ENCODE measurements at regions not wholly inside any gene's neighbourhood (a gene's known extent, or its start where the extent isn't known, plus 50 kb on each side); places are given as distances from the start of the nearest gene placed in this dataset.

DNA sequence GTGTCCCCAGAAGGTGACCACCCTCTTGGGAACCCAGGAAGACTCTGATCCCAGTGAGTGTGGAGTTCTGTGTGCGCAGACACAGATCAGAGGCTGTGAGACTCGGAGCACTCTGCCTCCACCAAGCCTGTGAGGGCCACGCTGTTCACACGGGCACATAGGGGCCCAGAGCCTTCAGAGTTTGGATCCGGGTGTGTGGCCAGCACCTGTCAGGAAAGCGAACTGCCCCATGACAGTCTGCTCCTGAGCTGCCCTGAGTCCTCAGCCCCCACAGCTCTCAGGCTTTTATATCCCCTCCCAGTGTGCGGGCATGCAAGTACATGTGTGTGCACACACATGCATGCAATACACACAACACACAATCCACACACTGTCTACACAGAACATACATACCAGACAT is 161.8 kb upstream of the IRX2 start (continued):
- TF ChIP-seq, protein P1, sequence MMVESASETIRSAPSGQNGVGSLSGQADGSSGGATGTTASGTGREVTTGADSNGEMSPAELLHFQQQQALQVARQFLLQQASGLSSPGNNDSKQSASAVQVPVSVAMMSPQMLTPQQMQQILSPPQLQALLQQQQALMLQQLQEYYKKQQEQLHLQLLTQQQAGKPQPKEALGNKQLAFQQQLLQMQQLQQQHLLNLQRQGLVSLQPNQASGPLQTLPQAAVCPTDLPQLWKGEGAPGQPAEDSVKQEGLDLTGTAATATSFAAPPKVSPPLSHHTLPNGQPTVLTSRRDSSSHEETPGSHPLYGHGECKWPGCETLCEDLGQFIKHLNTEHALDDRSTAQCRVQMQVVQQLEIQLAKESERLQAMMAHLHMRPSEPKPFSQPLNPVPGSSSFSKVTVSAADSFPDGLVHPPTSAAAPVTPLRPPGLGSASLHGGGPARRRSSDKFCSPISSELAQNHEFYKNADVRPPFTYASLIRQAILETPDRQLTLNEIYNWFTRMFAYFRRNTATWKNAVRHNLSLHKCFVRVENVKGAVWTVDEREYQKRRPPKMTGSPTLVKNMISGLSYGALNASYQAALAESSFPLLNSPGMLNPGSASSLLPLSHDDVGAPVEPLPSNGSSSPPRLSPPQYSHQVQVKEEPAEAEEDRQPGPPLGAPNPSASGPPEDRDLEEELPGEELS (CRISPR knock-in tag; IDR thresholded peaks at IDR 0.05; ENCODE audit: borderline replicate concordance), result no peak
- TF ChIP-seq SAFB2 (IDR thresholded peaks at IDR 0.05; ENCODE audit: borderline replicate concordance, low read depth, low read length, severe bottlenecking), result no peak

DNA sequence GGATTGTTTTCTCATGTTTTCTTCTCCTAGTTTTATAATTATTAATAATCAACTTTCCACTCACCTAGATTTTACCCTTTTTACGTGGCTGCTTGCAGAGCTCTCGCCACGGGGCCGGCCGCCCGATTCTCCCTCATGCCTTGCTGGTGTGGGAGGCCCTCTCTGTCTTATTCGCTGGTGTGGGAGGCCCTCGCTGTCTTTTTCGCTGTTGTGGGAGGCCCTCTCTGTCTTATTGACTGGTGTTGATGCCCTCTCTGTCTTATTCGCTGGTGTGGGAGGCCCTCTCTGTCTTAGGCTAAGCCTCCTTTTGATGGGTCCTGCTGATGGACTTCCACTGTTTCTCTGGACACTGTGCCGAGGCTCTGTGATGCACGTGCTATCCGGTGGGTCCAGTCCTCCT is 161.3 kb upstream of the IRX2 start:
- H3K4me1 ChIP-seq (replicated peaks in 1 of 2; ENCODE audit: control insufficient read depth in 2 of 2, insufficient read depth in 2 of 2, low read length in 2 of 2), result no peaks in the 10 kb centered on the region; a peak in 1 of 5 replicates
- CTCF ChIA-PET (ENCODE audit: low intra/inter-chr PET ratio), result no interaction called here
- ATAC-seq (no peak), FAIRE-seq (no peak), DNase-seq (ENCODE audit: extremely low read depth in 1 of 4, low spot score in 3 of 4) (no peak)
- H3K9me3 ChIP-seq (replicated peaks; ENCODE audit: control insufficient read depth, insufficient read depth, low read depth, low read length), result no peaks in the 10 kb centered on the region
- under 1% methylated on average over 13 of the region's 13 CpGs for WGBS (ENCODE audit: insufficient coverage, low coverage, missing lambda C conversion rate)
- H3K4me3 ChIP-seq, result no peak overlapping the region
- no peaks in the 10 kb centered on the region for H3K36me3 ChIP-seq (ENCODE audit: control insufficient read depth, insufficient read depth, low read length)
- intact Hi-C loops (cut with micrococcal nuclease) (no loop called here), in situ Hi-C loops (cut with MboI) (no loop called here)
- no peaks in the 10 kb centered on the region for H4K20me1 ChIP-seq (replicated peaks; ENCODE audit: control insufficient read depth, insufficient read depth, low read length)
- POLR2A ChIA-PET, result interaction anchor here (0.6 kb wide), 1 partner anchor 10 kb away, joined by 3 read pairs; no protein-coding TSS in a partner anchor
- no peak overlapping the region for H3K9ac ChIP-seq (ENCODE audit: insufficient read depth in 1 of 2, low read depth in 2 of 2, low read length in 2 of 2)
- H3K27ac ChIP-seq (ENCODE audit: extremely low read depth, low read depth, low read length), result no peak overlapping the region
- H3K27me3 ChIP-seq (ENCODE audit: control insufficient read depth in 2 of 2, insufficient read depth in 2 of 2, low read length in 2 of 2), result peaks cover 0 to 16% of the 10 kb centered on the region in 2 experiments; a peak in 3 of 5 replicates
- H3K79me2 ChIP-seq (ENCODE audit: control insufficient read depth, insufficient read depth, low read length), result no peaks in the 10 kb centered on the region
- no peak overlapping the region for H3K4me2 ChIP-seq (ENCODE audit: insufficient read depth, low read length)
- no peak overlapping the region for H2AFZ ChIP-seq (ENCODE audit: low read depth, low read length)
- H3K9me1 ChIP-seq (ENCODE audit: control insufficient read depth, insufficient read depth, low read length), result no peaks in the 10 kb centered on the region
- no TSS peak for BruUV-seq (replicated peaks)
- TF ChIP-seq ZNF212 (CRISPR knock-in tag; IDR thresholded peaks at IDR 0.05) (no peak), RBM14 (IDR thresholded peaks at IDR 0.05; ENCODE audit: borderline replicate concordance, insufficient read depth, low read depth, low read length) (no peak), RBM25 (IDR thresholded peaks at IDR 0.05; ENCODE audit: low read depth, low read length, severe bottlenecking) (no peak), NCOA1 (IDR thresholded peaks at IDR 0.05; ENCODE audit: low read depth) (no peak), CHCHD3 (CRISPR knock-in tag; IDR thresholded peaks at IDR 0.05) (no peak), DACH1 (IDR thresholded peaks at IDR 0.05; ENCODE audit: partially characterized antibody) (no peak), ZNF253 (CRISPR knock-in tag; conservative IDR thresholded peaks at IDR 0.05) (no peak), RCOR1 (IDR thresholded peaks at IDR 0.05; ENCODE audit: borderline replicate concordance in 1 of 2, low read depth in 2 of 2, low read length in 2 of 2) (no peak), PHB2 (IDR thresholded peaks at IDR 0.05; ENCODE audit: low read depth) (no peak), NR2C1 (IDR thresholded peaks at IDR 0.05) (no peak), NR2C1 (tag; IDR thresholded peaks at IDR 0.05) (no peak), PRPF4 (IDR thresholded peaks at IDR 0.05; ENCODE audit: insufficient read depth, low read depth, low read length, poor library complexity, severe bottlenecking) (no peak), SAFB2 (IDR thresholded peaks at IDR 0.05; ENCODE audit: borderline replicate concordance, low read depth, low read length, severe bottlenecking) (no peak), SIN3A (IDR thresholded peaks at IDR 0.05; ENCODE audit: borderline replicate concordance in 2 of 2, control insufficient read depth in 1 of 2, low read depth in 2 of 2, low read length in 2 of 2) (no peak), HDGF (IDR thresholded peaks at IDR 0.05) (no peak)
- TF ChIP-seq, protein P2, sequence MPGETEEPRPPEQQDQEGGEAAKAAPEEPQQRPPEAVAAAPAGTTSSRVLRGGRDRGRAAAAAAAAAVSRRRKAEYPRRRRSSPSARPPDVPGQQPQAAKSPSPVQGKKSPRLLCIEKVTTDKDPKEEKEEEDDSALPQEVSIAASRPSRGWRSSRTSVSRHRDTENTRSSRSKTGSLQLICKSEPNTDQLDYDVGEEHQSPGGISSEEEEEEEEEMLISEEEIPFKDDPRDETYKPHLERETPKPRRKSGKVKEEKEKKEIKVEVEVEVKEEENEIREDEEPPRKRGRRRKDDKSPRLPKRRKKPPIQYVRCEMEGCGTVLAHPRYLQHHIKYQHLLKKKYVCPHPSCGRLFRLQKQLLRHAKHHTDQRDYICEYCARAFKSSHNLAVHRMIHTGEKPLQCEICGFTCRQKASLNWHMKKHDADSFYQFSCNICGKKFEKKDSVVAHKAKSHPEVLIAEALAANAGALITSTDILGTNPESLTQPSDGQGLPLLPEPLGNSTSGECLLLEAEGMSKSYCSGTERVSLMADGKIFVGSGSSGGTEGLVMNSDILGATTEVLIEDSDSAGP (CRISPR knock-in tag; IDR thresholded peaks at IDR 0.05), result no peak
- TF ChIP-seq, protein P3, sequence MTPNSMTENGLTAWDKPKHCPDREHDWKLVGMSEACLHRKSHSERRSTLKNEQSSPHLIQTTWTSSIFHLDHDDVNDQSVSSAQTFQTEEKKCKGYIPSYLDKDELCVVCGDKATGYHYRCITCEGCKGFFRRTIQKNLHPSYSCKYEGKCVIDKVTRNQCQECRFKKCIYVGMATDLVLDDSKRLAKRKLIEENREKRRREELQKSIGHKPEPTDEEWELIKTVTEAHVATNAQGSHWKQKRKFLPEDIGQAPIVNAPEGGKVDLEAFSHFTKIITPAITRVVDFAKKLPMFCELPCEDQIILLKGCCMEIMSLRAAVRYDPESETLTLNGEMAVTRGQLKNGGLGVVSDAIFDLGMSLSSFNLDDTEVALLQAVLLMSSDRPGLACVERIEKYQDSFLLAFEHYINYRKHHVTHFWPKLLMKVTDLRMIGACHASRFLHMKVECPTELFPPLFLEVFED (CRISPR knock-in tag; conservative IDR thresholded peaks at IDR 0.05), result no peak
